Neural cell (in vitro differentiated cells): ENCODE measurements at regions not wholly inside any gene's neighbourhood (a gene's known extent, or its start where the extent isn't known, plus 50 kb on each side); places are given as distances from the start of the nearest gene placed in this dataset.

Source experiments
- H2AFZ ChIP-seq: fragments of 200-600, 300-800 bp; sonication (generic), shearing (Covaris generic); 2 replicates; pipeline ENCODE4 v1.6.0; 2014; ENCODE audit warnings: low read depth, mild to moderate bottlenecking, antibody characterized with exemption, low read length, moderate library complexity
- H3F3A ChIP-seq: fragments of 200-600 bp; shearing (Covaris generic); 2 replicates; pipeline ENCODE4 v1.6.1; 2016; ENCODE audit warnings: mild to moderate bottlenecking, moderate library complexity, mixed read lengths, antibody characterized with exemption, low read length; ENCODE audit not compliant: insufficient read depth, poor library complexity, severe bottlenecking
- H3K27ac ChIP-seq: fragments of 200-600, 300-800 bp; sonication (generic), shearing (Covaris generic); 2 replicates; pipeline ENCODE4 v1.5.1; 2014; ENCODE audit warnings: mild to moderate bottlenecking, low read length, moderate library complexity
- H3K27me3 ChIP-seq: fragments of 300-800, 200-600 bp; sonication (generic), shearing (Covaris generic); 2 replicates; pipeline ENCODE4 v1.6.0; 2014; ENCODE audit warnings: mild to moderate bottlenecking, low read depth, low read length, moderate library complexity; ENCODE audit not compliant: insufficient read depth
- H3K36me3 ChIP-seq: fragments of 300-800, 200-600 bp; sonication (generic), shearing (Covaris generic); 2 replicates; pipeline ENCODE4 v1.5.1; 2014; ENCODE audit warnings: mild to moderate bottlenecking, antibody characterized with exemption, low read length, moderate library complexity; ENCODE audit not compliant: insufficient read depth
- H3K4me2 ChIP-seq: fragments of 300-800, 200-600 bp; sonication (generic), shearing (Covaris generic); 2 replicates; pipeline ENCODE4 v1.6.0; 2014; ENCODE audit warnings: mild to moderate bottlenecking, low read length
- H3K4me3 ChIP-seq: fragments of 300-800, 200-600 bp; sonication (generic), shearing (Covaris generic); 2 replicates; pipeline ENCODE4 v1.5.1; 2014; ENCODE audit warnings: mild to moderate bottlenecking, low read length, moderate library complexity
- H3K79me2 ChIP-seq: fragments of 200-600 bp; shearing (Covaris generic); replicated peaks from 2 replicates; pipeline ENCODE4 v1.6.0; 2014; ENCODE audit warnings: mild to moderate bottlenecking, low read length, moderate library complexity; ENCODE audit not compliant: insufficient read depth
- H3K9ac ChIP-seq: fragments of 300-800, 200-600 bp; sonication (generic), shearing (Covaris generic); 2 replicates; pipeline ENCODE4 v1.6.1; 2016; ENCODE audit warnings: mild to moderate bottlenecking, low read length, mixed read lengths
- H3K9me2 ChIP-seq: fragments of 200-600 bp; shearing (Covaris generic); 2 replicates; pipeline ENCODE4 v1.6.1; 2016; ENCODE audit warnings: mild to moderate bottlenecking, low read length, mixed read lengths; ENCODE audit not compliant: insufficient read depth
- H3K9me3 ChIP-seq: fragments of 200-600, 300-800 bp; sonication (generic), shearing (Covaris generic); 2 replicates; pipeline ENCODE4 v1.6.1; 2016; ENCODE audit warnings: mild to moderate bottlenecking, mixed run types, low read length, moderate library complexity, mixed read lengths
- H4K20me1 ChIP-seq: fragments of 200-600 bp; shearing (Covaris generic); 2 replicates; pipeline ENCODE4 v1.6.1; 2016; ENCODE audit warnings: mild to moderate bottlenecking, mixed run types; ENCODE audit not compliant: insufficient read depth
- CTCF ChIP-seq: fragments of 450-650 bp; IDR thresholded peaks from 2 replicates; pipeline ENCODE4 v1.5.1; 2014; ENCODE audit warnings: antibody characterized with exemption, mild to moderate bottlenecking, moderate library complexity; ENCODE audit not compliant: poor library complexity, severe bottlenecking
- EP300 ChIP-seq: fragments of 450-650 bp; conservative IDR thresholded peaks from 2 replicates; pipeline ENCODE4 v1.6.1; 2014; ENCODE audit warnings: antibody characterized with exemption, mild to moderate bottlenecking, moderate library complexity; ENCODE audit not compliant: poor library complexity, severe bottlenecking
- EZH2 ChIP-seq: fragments of 200-600, 300-800 bp; shearing (Covaris generic), sonication (generic); IDR thresholded peaks from 2 replicates; pipeline ENCODE4 v1.6.1; 2014; ENCODE audit warnings: antibody characterized with exemption, low read length, borderline replicate concordance, mild to moderate bottlenecking; ENCODE audit not compliant: insufficient read depth, poor library complexity, severe bottlenecking
- MXI1 ChIP-seq: fragments of 450-650 bp; conservative IDR thresholded peaks from 2 replicates; pipeline ENCODE4 v1.6.1; 2014; ENCODE audit warnings: antibody characterized with exemption, mild to moderate bottlenecking; ENCODE audit not compliant: poor library complexity, severe bottlenecking
- POLR2AphosphoS5 ChIP-seq: IDR thresholded peaks from 2 replicates; pipeline ENCODE4 v1.6.1; 2012
- RAD21 ChIP-seq: fragments of 450-650 bp; conservative IDR thresholded peaks from 2 replicates; pipeline ENCODE4 v1.6.1; 2014; ENCODE audit warnings: antibody characterized with exemption, mild to moderate bottlenecking, moderate library complexity
- REST ChIP-seq: IDR thresholded peaks from 2 replicates; pipeline ENCODE4 v1.6.1; 2012; ENCODE audit warnings: borderline replicate concordance
- SMC3 ChIP-seq: fragments of 450-650 bp; conservative IDR thresholded peaks from 2 replicates; pipeline ENCODE4 v1.6.1; 2014; ENCODE audit warnings: antibody characterized with exemption, mild to moderate bottlenecking, moderate library complexity; ENCODE audit not compliant: poor library complexity
- TAF1 ChIP-seq: IDR thresholded peaks from 2 replicates; pipeline ENCODE4 v1.6.1; 2012; ENCODE audit warnings: low read depth

- Histone ChIP-seq H3F3A (no peaks in the 10 kb centered on the region), H3K4me2 (no peak overlapping the region), H3K36me3 (no peaks in the 10 kb centered on the region), H3K27ac (no peak overlapping the region), H3K9me3 (no peaks in the 10 kb centered on the region), H3K4me3 (no peak overlapping the region), H2AFZ (no peak overlapping the region), H3K9me2 (no peaks in the 10 kb centered on the region), H3K27me3 (no peaks in the 10 kb centered on the region), H3K79me2 (no peaks in the 10 kb centered on the region), H3K9ac (no peak overlapping the region), H4K20me1 (no peaks in the 10 kb centered on the region)
- no peak for TF ChIP-seq REST
- TF ChIP-seq EP300 = no peak
- no peak for TF ChIP-seq TAF1
- no peak for TF ChIP-seq CTCF
- TF ChIP-seq RAD21 = no peak
- TF ChIP-seq SMC3 = no peak
- TF ChIP-seq MXI1 = no peak
- no peak for TF ChIP-seq POLR2AphosphoS5
These were observed 266.8 kb upstream of the CRBN start for GRCh38 chr3:3446251-3446650.

GRCh38 chr3:3443482-3443881 lies 264.0 kb upstream of the CRBN start:
- H3K27ac ChIP-seq = no peak overlapping the region
- H2AFZ ChIP-seq = no peak overlapping the region

More at GRCh38 chr3:3443482-3443881, 264.0 kb upstream of the CRBN start:
- Histone ChIP-seq H3K4me3 (no peak overlapping the region), H3K4me2 (no peak overlapping the region), H3K9me2 (no peaks in the 10 kb centered on the region), H3K9ac (no peak overlapping the region), H3K36me3 (no peaks in the 10 kb centered on the region), H3K79me2 (no peaks in the 10 kb centered on the region), H3K9me3 (no peaks in the 10 kb centered on the region), H3F3A (no peaks in the 10 kb centered on the region), H4K20me1 (no peaks in the 10 kb centered on the region), H3K27me3 (no peaks in the 10 kb centered on the region)
- TF ChIP-seq TAF1 (no peak), MXI1 (no peak), POLR2AphosphoS5 (no peak), CTCF (no peak), REST (no peak), SMC3 (no peak), EZH2 (no peak), EP300 (no peak), RAD21 (no peak)
